ENCODE measurements at regions not wholly inside any gene's neighbourhood (a gene's known extent, or its start where the extent isn't known, plus 50 kb on each side); places are given as distances from the start of the nearest gene placed in this dataset.

DNA sequence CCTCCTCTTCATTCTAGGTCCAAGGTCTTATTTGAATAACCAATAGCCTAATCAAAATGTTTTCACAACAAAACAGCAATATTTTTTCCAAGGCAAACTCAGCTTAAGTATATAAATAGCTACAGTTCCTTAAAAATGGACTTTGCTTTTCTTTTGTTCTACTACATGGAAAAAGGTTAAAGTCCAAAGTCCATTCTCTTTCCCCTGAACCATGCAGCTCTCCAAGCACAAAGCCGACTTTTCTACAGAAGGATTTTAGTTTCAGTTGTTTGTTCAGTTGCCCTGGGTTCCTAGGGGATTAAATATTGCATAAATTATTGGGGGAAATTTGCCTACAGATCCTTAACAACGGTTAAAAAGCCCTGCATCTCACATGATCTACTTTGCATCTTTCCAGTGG is 677.0 kb upstream of the KLF4 start:
- TF ChIP-seq POLR2AphosphoS5 (IDR thresholded peaks at IDR 0.05): no peak
- TF ChIP-seq, protein P1, sequence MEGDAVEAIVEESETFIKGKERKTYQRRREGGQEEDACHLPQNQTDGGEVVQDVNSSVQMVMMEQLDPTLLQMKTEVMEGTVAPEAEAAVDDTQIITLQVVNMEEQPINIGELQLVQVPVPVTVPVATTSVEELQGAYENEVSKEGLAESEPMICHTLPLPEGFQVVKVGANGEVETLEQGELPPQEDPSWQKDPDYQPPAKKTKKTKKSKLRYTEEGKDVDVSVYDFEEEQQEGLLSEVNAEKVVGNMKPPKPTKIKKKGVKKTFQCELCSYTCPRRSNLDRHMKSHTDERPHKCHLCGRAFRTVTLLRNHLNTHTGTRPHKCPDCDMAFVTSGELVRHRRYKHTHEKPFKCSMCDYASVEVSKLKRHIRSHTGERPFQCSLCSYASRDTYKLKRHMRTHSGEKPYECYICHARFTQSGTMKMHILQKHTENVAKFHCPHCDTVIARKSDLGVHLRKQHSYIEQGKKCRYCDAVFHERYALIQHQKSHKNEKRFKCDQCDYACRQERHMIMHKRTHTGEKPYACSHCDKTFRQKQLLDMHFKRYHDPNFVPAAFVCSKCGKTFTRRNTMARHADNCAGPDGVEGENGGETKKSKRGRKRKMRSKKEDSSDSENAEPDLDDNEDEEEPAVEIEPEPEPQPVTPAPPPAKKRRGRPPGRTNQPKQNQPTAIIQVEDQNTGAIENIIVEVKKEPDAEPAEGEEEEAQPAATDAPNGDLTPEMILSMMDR (IDR thresholded peaks at IDR 0.05): no peak
